ENCODE measurements at regions not wholly inside any gene's neighbourhood (a gene's known extent, or its start where the extent isn't known, plus 50 kb on each side); places are given as distances from the start of the nearest gene placed in this dataset.

- Histone ChIP-seq H3K27me3 (ENCODE audit: insufficient read depth, insufficient read length) (no peaks in the 10 kb centered on the region), H3K4me1 (ENCODE audit: insufficient read depth, insufficient read length) (no peaks in the 10 kb centered on the region), H3K9ac (ENCODE audit: insufficient read length, low read depth) (no peak overlapping the region), H3K4me3 (ENCODE audit: insufficient read length, low read depth) (no peak overlapping the region), H3K36me3 (ENCODE audit: insufficient read depth, insufficient read length, low read length) (no peaks in the 10 kb centered on the region), H3K9me3 (ENCODE audit: insufficient read depth, low read length) (no peaks in the 10 kb centered on the region; the same call in 1 of the 2 replicates)
- DNase-seq (ENCODE audit: low read depth, low spot score) = no peak
- no peak for TF ChIP-seq SUZ12 (IDR thresholded peaks at IDR 0.05; ENCODE audit: extremely low read depth, insufficient read depth, insufficient read length)
- TF ChIP-seq ZNF274 (IDR thresholded peaks at IDR 0.05; ENCODE audit: low read depth, low read length) = no peak
- no peak for TF ChIP-seq YY1 (IDR thresholded peaks at IDR 0.05; ENCODE audit: insufficient read depth, insufficient read length)
These were observed 114.2 kb downstream of the RAP2A start for GRCh38 chr13:97548138-97548537.

GRCh38 chr13:97548711-97549110 is 114.7 kb downstream of the RAP2A start:
- H3K9me3 ChIP-seq (ENCODE audit: insufficient read depth, low read length) = no peaks in the 10 kb centered on the region; the same call in 1 of the 2 replicates
- H3K36me3 ChIP-seq (ENCODE audit: insufficient read depth, insufficient read length, low read length) = no peaks in the 10 kb centered on the region
- H3K9ac ChIP-seq (ENCODE audit: insufficient read length, low read depth) = no peak overlapping the region
- DNase-seq (ENCODE audit: low read depth, low spot score) = no peak
- no peaks in the 10 kb centered on the region for H3K27me3 ChIP-seq (ENCODE audit: insufficient read depth, insufficient read length)
- H3K4me3 ChIP-seq (ENCODE audit: insufficient read length, low read depth) = no peak overlapping the region
- TF ChIP-seq YY1 (IDR thresholded peaks at IDR 0.05; ENCODE audit: insufficient read depth, insufficient read length) = no peak
- H3K4me1 ChIP-seq (ENCODE audit: insufficient read depth, insufficient read length) = no peaks in the 10 kb centered on the region

DNA sequence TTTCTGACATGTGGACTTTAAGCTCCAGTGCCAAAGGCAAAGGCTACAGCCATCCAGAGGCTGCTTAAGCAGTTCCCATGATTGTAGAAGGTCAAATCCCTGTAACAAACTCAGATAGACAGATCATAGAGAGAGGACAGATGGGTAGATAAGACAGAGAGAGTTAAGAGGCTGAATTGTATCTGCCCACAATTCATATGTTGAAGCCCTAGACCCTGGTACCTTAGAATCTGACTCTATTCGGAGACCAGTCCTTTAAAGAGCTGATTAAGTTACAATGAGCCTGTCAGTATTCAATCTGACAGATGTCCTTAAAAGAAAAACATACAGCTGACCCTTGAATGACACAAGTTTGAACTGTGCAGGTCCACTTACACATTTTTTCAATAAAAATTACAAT is 115.2 kb downstream of the RAP2A start:
- Histone ChIP-seq H3K4me1 (ENCODE audit: insufficient read depth, insufficient read length) (no peaks in the 10 kb centered on the region), H3K9ac (ENCODE audit: insufficient read length, low read depth) (no peak overlapping the region), H3K36me3 (ENCODE audit: insufficient read depth, insufficient read length, low read length) (no peaks in the 10 kb centered on the region), H3K27me3 (ENCODE audit: insufficient read depth, insufficient read length) (no peaks in the 10 kb centered on the region), H3K9me3 (ENCODE audit: insufficient read depth, low read length) (no peaks in the 10 kb centered on the region; the same call in 1 of the 2 replicates), H3K4me3 (ENCODE audit: insufficient read length, low read depth) (no peak overlapping the region)
- no peak for TF ChIP-seq ZNF274 (IDR thresholded peaks at IDR 0.05; ENCODE audit: low read depth, low read length)
- no peak for TF ChIP-seq SUZ12 (IDR thresholded peaks at IDR 0.05; ENCODE audit: extremely low read depth, insufficient read depth, insufficient read length)
- TF ChIP-seq YY1 (IDR thresholded peaks at IDR 0.05; ENCODE audit: insufficient read depth, insufficient read length) = no peak
- DNase-seq (ENCODE audit: low read depth, low spot score) = no peak

DNA sequence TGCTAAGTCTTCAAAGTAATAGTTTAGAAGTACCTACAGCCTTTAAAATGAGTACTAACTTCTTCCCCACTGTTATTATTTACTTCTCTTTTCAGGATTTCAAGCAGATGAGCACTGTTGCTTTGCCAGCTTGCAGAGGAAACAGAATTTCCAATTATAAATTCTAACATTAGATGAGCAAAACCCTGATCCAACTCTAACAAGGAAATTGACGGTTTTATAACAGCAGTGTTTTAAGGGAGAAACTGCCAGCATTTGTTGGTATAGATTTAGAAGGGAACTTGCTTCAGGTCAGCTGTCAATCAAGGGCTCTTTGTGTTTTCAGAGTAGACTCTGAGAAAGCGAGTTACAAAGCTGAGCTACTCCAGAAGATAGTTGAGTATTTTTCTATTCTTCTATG is 120.5 kb downstream of the RAP2A start:
- H3K27me3 ChIP-seq (ENCODE audit: insufficient read depth, insufficient read length) = no peaks in the 10 kb centered on the region
- H3K36me3 ChIP-seq (ENCODE audit: insufficient read depth, insufficient read length, low read length) = no peaks in the 10 kb centered on the region
- no peaks in the 10 kb centered on the region for H3K4me1 ChIP-seq (ENCODE audit: insufficient read depth, insufficient read length)
- no peak overlapping the region for H3K4me3 ChIP-seq (ENCODE audit: insufficient read length, low read depth)
- no peak overlapping the region for H3K9ac ChIP-seq (ENCODE audit: insufficient read length, low read depth)
- H3K9me3 ChIP-seq (ENCODE audit: insufficient read depth, low read length) = no peaks in the 10 kb centered on the region
- no peak for DNase-seq (ENCODE audit: low read depth, low spot score)
- no peak for TF ChIP-seq SUZ12 (IDR thresholded peaks at IDR 0.05; ENCODE audit: extremely low read depth, insufficient read depth, insufficient read length)
- TF ChIP-seq YY1 (IDR thresholded peaks at IDR 0.05; ENCODE audit: insufficient read depth, insufficient read length) = no peak
- no peak for TF ChIP-seq ZNF274 (IDR thresholded peaks at IDR 0.05; ENCODE audit: low read depth, low read length)

DNA sequence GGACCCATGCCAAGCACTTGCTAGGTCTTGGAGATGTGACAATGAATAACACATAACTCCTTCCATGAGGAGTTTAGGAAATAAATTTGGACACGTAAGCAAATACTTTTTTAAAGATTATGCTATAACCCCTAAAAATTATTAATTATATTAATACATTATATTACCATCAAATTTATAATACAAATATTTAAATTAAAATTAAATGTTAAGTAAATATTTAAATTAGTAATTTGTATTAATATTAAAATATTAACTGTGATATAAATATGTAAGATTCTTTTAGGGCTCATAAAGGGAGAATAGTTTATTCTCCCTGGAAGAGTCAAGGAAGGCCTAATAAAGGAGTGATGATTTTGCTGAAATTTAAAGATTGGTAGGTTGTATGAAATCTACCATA is 121.1 kb downstream of the RAP2A start:
- TF ChIP-seq ZNF274 (IDR thresholded peaks at IDR 0.05; ENCODE audit: low read depth, low read length) (no peak), SUZ12 (IDR thresholded peaks at IDR 0.05; ENCODE audit: extremely low read depth, insufficient read depth, insufficient read length) (no peak), YY1 (IDR thresholded peaks at IDR 0.05; ENCODE audit: insufficient read depth, insufficient read length) (no peak)
- no peak overlapping the region for H3K4me3 ChIP-seq (ENCODE audit: insufficient read length, low read depth)
- DNase-seq (ENCODE audit: low read depth, low spot score) = no peak
- H3K27me3 ChIP-seq (ENCODE audit: insufficient read depth, insufficient read length) = no peaks in the 10 kb centered on the region
- no peaks in the 10 kb centered on the region for H3K9me3 ChIP-seq (ENCODE audit: insufficient read depth, low read length)
- H3K9ac ChIP-seq (ENCODE audit: insufficient read length, low read depth) = no peak overlapping the region
- H3K4me1 ChIP-seq (ENCODE audit: insufficient read depth, insufficient read length) = no peaks in the 10 kb centered on the region
- H3K36me3 ChIP-seq (ENCODE audit: insufficient read depth, insufficient read length, low read length) = no peaks in the 10 kb centered on the region

DNA sequence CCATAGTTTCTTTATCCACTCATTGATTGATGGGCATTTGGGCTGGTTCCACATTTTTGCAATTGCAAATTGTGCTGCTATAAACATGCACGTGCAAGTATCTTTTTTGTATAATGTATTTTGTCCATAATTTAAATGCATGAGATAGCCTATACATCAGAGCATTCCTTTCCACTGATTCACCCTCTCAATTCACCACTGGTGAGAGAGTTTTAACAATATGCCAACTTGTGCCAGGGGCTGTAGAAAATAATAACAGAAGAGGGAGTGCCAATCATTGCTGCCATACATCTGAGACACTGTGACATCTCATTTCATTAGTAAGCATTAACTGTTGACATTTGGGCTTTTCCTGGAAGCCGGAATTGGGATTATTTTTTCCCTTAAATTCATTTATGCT is 125.1 kb downstream of the RAP2A start:
- no peaks in the 10 kb centered on the region for H3K9me3 ChIP-seq (ENCODE audit: insufficient read depth, low read length)
- no peaks in the 10 kb centered on the region for H3K27me3 ChIP-seq (ENCODE audit: insufficient read depth, insufficient read length)
- no peak for TF ChIP-seq ZNF274 (IDR thresholded peaks at IDR 0.05; ENCODE audit: low read depth, low read length)
- TF ChIP-seq YY1 (IDR thresholded peaks at IDR 0.05; ENCODE audit: insufficient read depth, insufficient read length) = no peak
- TF ChIP-seq SUZ12 (IDR thresholded peaks at IDR 0.05; ENCODE audit: extremely low read depth, insufficient read depth, insufficient read length) = no peak
- H3K4me1 ChIP-seq (ENCODE audit: insufficient read depth, insufficient read length) = no peaks in the 10 kb centered on the region
- H3K4me3 ChIP-seq (ENCODE audit: insufficient read length, low read depth) = no peak overlapping the region
- no peaks in the 10 kb centered on the region for H3K36me3 ChIP-seq (ENCODE audit: insufficient read depth, insufficient read length, low read length)
- no peak for DNase-seq (ENCODE audit: low read depth, low spot score)
- H3K9ac ChIP-seq (ENCODE audit: insufficient read length, low read depth) = no peak overlapping the region

DNA sequence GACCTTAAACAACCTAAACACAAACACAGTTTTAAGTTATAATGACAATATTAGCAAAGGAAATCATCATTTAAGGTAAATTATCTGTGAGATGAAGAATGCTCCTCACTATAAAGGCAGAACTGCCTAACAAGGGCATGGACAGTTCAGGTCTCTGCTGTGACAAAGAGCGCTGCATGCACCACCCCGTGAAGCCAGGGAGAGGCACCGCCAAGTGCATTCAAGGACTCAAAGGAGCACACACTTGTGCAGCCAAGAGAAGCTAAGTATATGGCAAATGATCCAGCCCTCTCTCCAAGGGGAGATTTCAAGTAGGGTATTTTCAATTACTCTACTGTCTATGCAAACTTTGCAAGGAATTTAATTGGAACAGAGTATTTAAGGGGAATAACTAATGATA is 126.0 kb downstream of the RAP2A start:
- Histone ChIP-seq H3K4me1 (ENCODE audit: insufficient read depth, insufficient read length) (no peaks in the 10 kb centered on the region), H3K27me3 (ENCODE audit: insufficient read depth, insufficient read length) (no peaks in the 10 kb centered on the region), H3K36me3 (ENCODE audit: insufficient read depth, insufficient read length, low read length) (no peaks in the 10 kb centered on the region), H3K4me3 (ENCODE audit: insufficient read length, low read depth) (no peak overlapping the region), H3K9me3 (ENCODE audit: insufficient read depth, low read length) (no peaks in the 10 kb centered on the region), H3K9ac (ENCODE audit: insufficient read length, low read depth) (no peak overlapping the region)
- DNase-seq (ENCODE audit: low read depth, low spot score) = no peak
- TF ChIP-seq ZNF274 (IDR thresholded peaks at IDR 0.05; ENCODE audit: low read depth, low read length) (no peak), YY1 (IDR thresholded peaks at IDR 0.05; ENCODE audit: insufficient read depth, insufficient read length) (no peak), SUZ12 (IDR thresholded peaks at IDR 0.05; ENCODE audit: extremely low read depth, insufficient read depth, insufficient read length) (no peak)

GRCh38 chr13:97561182-97561581 is 127.2 kb downstream of the RAP2A start:
- no peak for DNase-seq (ENCODE audit: low read depth, low spot score)
- no peaks in the 10 kb centered on the region for H3K36me3 ChIP-seq (ENCODE audit: insufficient read depth, insufficient read length, low read length)
- H3K9me3 ChIP-seq (ENCODE audit: insufficient read depth, low read length) = no peaks in the 10 kb centered on the region
- H3K9ac ChIP-seq (ENCODE audit: insufficient read length, low read depth) = no peak overlapping the region
- no peak overlapping the region for H3K4me3 ChIP-seq (ENCODE audit: insufficient read length, low read depth)
- H3K27me3 ChIP-seq (ENCODE audit: insufficient read depth, insufficient read length) = no peaks in the 10 kb centered on the region
- no peaks in the 10 kb centered on the region for H3K4me1 ChIP-seq (ENCODE audit: insufficient read depth, insufficient read length)
- TF ChIP-seq ZNF274 (IDR thresholded peaks at IDR 0.05; ENCODE audit: low read depth, low read length) = no peak
- no peak for TF ChIP-seq YY1 (IDR thresholded peaks at IDR 0.05; ENCODE audit: insufficient read depth, insufficient read length)
- no peak for TF ChIP-seq SUZ12 (IDR thresholded peaks at IDR 0.05; ENCODE audit: extremely low read depth, insufficient read depth, insufficient read length)

Measured in NT2/D1 (cell line).